HG03460 (cell line): ENCODE measurements at regions not wholly inside any gene's neighbourhood (a gene's known extent, or its start where the extent isn't known, plus 50 kb on each side); places are given as distances from the start of the nearest gene placed in this dataset.
"Not testable (repeated sequence)": the region's sequence is repeated elsewhere in the genome, so short reads cannot be mapped to it uniquely, and the experiment has no call there.

Experiments used
- ATAC-seq: cut with Tn5 transposase; IDR thresholded peaks from one replicate; pipeline ENCODE4 v1.9.1; 2021; ENCODE audit not compliant: unreplicated experiment

- no peak for ATAC-seq
Observed at GRCh38 chrX:40418146-40418812, 162.5 kb upstream of the ATP6AP2 start.

GRCh38 chrX:40415675-40416074, 165.1 kb upstream of the ATP6AP2 start:
- no peak for ATAC-seq

GRCh38 chrX:40414335-40414734, 166.4 kb upstream of the ATP6AP2 start:
- no peak for ATAC-seq

DNA sequence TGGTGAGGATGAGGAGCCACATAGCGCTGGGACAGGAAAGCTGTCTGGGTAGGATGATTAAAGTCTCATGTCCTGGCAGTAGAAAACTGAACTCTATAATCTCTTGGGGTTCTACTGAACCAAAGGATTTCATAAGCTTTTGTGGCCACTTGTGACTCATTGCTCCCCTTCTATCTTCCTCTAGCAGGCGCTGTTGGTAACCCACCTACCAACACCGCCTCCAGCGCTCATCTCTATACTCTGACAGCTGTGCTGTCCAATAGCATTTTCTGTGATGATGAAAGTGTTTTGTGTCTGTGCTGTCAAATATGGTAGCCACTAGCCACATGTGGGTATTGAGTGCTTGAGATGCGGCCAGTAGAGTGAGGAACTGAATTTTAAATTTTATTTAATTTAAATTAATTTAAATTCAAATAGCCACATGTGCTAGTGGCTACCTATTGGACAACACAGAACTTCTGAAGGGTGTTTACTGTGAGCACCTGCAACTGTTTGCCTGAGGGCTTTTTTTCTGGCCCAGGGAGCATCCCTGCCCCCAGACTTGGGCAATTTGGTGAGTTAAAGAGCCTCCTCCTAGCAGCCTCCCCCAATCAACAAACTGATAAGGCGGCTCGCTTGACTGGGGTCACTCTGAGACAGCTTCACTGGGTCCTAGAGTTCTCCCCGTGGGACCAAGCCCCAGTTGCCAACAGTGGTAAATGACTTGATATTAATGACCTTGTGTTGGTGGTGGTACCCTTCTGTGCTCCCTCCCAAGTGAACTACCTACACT, 169.2 kb upstream of the ATP6AP2 start:
- ATAC-seq = no peak

- no peak for ATAC-seq
Observed at GRCh38 chrX:40410859-40411258, 169.9 kb upstream of the ATP6AP2 start.

DNA sequence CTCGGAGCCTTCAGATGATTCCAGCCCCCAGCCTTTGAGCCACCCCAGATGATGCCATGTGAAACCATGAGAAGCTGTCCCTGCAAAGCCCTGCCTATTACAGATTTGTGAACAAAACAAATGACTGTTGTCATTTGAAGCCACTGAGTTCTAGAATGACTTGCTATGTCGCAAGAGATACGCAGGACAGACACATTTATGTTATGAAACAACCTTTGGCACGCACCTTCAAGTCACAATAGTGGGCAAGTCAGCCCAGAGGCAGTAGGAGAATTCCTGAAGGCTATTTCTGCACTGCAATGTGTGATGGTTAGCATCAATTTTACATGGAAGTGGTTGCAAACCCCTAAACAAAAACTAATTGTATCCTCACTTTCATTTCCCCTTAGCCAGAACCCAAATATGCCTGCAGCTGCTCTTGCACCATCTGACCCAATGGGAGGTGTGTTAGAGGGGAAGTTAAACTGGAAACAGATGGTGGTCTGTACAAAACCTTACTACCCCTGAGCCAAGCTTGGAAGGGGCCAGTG, 174.4 kb upstream of the ATP6AP2 start:
- ATAC-seq = no peak

DNA sequence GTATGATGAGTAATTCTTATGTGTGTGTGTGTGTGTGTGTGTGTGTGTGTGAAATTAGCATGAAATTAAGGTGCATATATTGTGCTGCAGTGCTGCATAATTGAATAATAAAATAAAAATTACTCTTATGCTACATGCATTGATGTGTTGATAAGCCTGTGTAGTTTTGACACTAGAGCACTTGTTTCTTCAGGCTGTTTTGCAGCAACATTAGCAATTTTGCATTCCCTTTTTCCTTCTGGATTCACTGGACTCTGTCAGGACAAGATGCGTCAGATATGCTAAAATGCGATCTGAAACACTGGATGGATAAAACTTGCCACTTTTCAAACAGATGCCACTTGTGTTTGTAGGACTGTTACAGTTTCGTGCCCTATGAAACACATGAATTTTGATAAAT, 175.4 kb upstream of the ATP6AP2 start:
- no peak for ATAC-seq

GRCh38 chrX:40403757-40404156, 177.0 kb upstream of the ATP6AP2 start:
- no peak for ATAC-seq

- no peak for ATAC-seq
Observed at GRCh38 chrX:40402831-40403533, 177.8 kb upstream of the ATP6AP2 start.

DNA sequence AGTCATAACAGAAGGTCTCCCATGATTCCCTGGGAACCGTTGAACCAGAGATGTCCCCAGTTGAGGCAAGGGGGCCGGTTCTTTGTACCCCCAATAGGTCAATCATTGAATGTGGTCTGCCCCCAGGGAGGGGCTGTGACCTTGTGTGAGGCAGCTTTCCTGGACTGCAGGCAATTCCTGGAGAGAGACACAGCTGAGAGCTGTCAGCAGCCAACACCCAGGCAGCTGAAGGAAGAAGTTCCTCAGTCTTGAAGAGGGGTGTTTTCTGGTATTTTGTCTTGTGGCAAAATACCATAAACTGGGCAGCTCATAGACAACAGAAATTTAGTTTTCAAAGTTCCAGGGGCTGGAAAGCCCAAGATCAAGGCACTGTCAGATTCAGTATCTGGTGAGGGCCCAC, 185.7 kb upstream of the ATP6AP2 start:
- ATAC-seq = no peak

DNA sequence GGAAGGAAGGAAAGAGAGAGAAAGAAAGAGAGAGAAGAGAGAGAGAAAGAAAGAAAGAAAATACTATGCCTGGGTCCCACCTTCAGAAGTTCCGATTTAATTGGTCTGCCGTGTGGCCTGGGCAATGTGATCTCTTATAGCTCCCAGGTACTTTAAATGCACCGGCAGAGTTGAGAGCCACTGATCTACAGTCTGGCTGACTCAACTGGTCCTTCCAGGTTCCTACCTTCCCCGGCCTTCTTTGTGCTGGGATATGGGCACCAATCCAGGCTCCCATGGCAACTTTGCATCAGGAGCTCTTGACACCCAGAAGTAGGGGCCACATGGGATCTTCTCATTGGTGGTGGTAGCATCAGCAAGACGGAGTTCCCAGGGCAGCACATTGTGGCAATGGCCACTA, 186.5 kb upstream of the ATP6AP2 start:
- ATAC-seq = no peak

DNA sequence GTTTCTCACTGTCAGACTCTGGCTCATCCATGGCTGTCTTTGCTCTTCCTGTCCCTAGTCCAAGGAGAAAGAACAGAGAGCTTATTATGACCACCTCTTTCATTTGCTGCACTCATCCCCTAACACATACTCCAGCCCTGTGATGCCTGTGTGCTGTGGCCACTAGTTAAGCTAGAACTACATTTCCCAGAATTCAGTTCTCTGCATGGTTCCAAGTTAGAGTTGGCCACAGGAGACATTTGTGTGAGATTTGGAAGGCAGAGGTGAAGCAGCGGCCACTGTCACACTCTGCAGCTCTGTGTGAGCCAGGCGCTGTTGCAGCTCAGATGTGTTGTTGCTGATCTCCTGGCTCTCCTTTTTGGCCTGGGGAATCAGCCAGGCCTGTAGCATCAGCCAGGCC, 188.2 kb upstream of the ATP6AP2 start:
- ATAC-seq = no peak

DNA sequence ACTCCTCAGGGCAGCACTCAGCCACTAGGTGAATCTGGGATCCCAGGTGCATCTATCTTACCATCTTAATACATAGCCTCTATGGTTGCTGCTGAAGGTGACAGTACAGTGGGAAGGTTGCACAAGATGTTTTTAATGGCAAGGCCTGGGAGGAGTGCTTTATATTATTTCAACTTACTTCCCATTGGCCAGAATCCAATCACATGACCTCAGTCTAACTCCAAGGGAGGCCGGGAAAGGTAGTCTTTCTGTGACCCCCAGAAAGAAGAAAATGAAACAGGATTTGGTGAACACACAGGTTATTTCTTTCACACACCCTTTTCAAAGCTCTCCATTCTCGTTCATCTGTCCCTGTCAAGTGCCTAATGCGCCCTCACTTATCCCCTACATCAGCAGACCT, 189.1 kb upstream of the ATP6AP2 start:
- ATAC-seq = no peak

DNA sequence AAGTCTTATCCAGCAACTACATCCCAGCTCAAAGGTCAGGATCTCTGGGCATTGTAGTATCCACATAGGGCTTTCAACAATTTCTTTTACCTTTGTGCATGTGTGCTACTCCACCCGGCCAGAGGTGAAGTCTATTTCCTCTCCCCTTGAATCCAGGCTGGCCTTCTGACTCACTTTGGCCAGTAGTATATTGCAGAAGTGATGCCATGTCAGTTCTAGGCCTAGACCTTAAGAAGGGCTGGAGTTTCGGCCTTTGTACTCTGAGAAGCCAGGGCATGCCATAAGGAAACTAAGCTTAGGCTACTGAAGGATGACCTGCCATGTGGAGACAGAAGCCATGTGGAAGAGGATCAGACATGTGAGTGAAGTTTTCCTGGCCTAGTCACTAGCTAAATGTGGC, 191.2 kb upstream of the ATP6AP2 start:
- no peak for ATAC-seq

DNA sequence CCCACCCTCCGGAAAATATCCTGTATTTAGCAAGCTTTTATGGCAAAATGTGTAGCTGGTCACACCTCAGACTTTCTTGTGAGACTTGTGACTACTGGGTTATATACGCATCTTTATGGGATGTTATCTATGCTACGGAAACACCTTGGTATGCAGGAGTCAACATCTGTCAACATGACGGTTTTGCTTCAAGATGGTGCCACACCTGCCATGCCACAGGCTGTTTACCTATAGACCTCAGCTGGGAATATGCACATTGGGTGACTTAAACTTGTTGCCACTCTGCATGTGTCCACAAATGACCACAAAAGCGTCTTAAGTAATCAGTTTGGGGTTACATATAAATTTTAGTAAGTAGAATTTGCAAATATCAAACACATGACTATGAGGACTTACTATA, 192.3 kb upstream of the ATP6AP2 start:
- ATAC-seq = no peak

DNA sequence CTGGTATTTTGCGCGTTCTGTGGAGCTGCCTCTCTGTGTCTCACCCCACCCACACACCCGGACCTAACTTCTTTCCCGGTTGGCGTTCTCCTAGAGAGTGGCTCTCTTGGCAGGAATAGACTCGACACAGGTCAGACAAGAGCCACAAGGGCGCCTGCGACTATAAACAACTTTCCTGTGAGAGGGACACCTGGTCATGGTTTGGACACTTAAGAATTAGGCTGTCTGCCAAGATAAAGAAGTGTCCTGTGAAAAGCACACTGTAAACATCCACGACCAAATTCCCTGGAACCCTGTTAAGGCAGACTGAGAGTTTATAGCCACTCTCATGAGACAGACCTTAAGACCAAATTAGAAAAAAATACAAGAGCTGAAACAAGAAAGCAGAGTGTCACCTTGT, 192.9 kb upstream of the ATP6AP2 start:
- ATAC-seq = not testable (repeated sequence)

DNA sequence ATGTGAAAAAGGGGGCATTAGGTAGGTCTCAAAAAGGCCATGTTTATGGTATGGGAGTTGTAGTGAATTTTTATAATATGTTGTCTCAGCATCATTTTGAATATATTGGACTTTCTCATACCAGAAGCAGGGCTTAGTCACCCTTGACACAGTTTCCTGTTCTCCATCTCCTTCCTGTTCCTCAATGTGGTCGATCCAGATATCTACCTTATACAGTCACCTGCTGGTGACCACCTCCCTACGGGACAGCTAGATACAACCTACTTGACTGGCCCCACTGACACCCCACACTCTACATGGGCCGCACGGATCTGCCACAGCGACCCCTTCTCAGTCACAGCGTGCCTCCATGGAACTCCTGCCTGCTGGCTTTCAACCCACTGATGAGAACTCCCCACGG, 193.5 kb upstream of the ATP6AP2 start:
- not testable (repeated sequence) for ATAC-seq

DNA sequence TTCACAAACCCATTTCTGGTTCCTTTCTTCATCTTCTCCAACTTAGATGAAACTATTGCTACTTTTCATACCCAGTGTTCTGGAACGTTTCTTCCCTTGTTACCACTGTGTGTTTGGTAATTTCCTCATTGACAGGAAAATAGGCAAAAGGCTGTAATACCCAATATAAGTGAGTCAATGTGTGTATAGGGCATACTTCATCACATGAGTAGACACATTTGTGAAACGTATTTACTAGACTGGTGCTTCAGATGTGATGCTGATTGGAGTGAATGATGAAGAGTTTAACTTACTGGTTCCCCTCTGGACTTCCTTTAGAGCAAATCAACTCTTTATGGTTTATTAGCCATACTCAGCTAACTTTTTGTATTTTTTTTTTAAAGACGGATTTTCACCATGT, 195.1 kb upstream of the ATP6AP2 start:
- ATAC-seq = no peak

DNA sequence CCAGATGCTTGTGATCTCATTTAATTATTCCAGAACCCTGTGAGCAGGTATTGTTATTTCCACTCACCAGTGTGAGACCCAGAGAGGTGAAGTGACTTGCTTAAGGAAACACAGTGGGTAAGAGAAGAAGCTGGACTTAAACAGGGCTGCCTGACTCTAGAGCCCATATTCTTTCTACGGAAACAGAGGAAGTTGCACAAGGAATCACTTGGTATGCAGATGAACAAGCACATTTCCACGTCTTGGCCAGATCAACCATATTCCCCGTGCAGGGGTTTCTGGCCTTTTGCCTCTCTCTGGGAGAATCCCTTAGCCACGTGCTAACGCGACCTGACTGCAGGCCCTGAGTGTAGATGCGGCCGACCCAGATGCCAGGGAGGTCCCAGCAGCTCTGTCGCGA, 195.5 kb upstream of the ATP6AP2 start:
- ATAC-seq = no peak

DNA sequence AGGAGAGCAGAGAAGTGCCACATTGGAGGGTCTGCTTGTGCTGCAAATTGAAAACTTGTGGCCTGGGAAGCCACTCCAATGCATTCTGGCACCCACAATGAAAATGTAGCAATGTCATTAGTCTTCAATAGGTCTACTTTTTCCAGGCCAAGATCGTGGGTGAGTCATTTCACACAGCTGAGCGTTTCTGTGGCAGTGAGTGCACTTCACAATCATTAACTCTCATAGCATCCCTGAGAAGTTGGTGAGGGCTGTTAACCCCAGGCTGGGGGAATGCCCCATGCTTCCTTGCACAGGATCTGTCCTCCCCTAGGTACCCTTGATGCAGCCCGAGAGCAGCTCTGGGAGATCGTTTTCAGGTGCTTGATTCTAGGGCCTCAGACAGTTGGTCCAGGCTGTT, 196.8 kb upstream of the ATP6AP2 start:
- no peak for ATAC-seq

DNA sequence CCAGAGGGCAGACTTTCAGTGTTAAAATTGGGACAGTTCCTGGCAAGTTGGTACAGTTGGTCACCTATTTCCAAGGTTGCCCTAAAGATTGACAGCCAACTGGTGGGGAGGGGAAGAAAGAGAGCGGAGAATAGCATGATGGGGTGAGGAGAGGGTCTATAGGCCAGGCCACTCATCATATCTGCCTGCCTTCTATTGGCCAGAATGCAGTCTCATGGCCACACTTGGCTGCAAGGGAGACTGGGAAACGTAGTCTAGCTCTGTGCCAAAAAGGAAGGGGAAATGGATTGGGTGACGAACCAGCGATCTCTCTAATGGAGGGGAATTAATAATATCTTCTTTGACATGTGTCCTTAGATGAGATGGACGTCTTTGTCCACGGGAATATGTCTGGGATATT, 197.4 kb upstream of the ATP6AP2 start:
- no peak for ATAC-seq
